ENCODE measurements at regions not wholly inside any gene's neighbourhood (a gene's known extent, or its start where the extent isn't known, plus 50 kb on each side); places are given as distances from the start of the nearest gene placed in this dataset.

DNA sequence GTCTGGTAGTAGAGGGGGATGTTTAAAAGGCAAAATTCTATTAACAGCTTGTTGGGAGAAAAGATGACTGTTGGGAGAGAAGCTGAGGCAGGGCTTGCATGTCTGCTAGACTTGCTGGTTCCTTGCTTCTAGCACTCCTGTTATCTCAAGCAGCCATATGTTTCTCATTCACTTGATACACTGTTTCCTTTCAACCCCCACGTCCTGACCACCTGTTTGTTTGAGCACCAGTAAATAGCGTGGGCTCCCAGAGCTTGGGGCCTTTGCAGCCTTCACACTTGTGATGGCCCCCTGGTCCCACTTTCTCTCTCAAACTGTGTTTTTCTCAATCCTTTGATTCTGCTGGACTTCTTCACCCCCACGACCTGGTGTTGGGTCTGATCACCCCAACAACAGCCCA is 111.7 kb upstream of the TMEM161B start:
- H3K9me3 ChIP-seq (ENCODE audit: severe bottlenecking), result no peaks in the 10 kb centered on the region
- no peak for DNase-seq (ENCODE audit: low spot score)
- no peak for ATAC-seq (ENCODE audit: low read depth)

DNA sequence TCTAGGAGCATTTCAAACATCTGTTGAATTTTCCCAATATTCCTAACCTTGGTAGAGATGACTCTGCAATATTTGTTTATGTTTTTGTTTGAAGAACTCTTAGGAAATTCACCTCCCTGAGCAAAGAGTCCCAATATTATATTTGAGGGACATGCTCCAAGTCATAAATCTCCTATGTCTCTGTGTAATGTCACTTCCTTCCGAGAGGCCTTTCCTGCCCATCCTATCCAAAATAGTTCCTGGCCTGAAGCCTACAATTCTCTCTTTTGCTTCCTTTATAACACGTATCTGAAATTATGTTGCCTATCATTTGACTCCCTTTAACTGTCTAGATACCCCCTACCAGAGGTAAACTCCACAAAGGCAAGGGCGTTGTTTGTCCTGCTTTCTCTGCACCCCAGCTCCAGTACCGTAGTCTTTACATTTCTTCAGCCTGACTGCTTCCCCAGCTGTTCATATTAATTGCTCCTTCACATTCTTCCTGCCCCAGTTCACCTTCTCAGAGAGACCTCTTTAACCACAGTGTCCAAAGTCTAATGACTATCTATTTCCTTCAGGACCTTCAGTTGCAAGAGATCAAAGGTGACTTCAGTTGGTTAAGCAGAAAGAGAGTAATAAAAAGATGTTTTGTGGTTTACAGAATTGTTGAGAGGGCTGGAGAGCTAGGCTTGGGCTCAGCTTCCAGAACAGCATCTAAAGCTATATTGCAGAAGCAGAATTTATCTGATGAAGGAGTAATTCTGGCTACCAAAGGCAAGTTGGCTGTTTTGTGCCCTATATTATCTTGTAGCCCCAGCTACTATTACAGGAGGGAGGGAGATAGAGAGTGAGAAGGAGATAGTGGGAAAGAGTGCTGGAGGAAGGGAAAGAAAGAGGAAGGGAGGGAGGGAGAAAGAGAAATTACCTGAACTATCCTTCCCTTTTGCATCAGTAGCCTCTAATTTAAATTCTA is 109.3 kb upstream of the TMEM161B start:
- no peak for ATAC-seq (ENCODE audit: low read depth)
- Histone ChIP-seq H3K27me3 (ENCODE audit: insufficient read depth, poor library complexity, severe bottlenecking) (no peaks in the 10 kb centered on the region), H3K9me3 (ENCODE audit: severe bottlenecking) (no peaks in the 10 kb centered on the region), H3K36me3 (ENCODE audit: low read depth) (no peaks in the 10 kb centered on the region), H3K27ac (ENCODE audit: poor library complexity, severe bottlenecking) (no peak overlapping the region), H3K4me1 (ENCODE audit: insufficient read depth, poor library complexity, severe bottlenecking) (no peaks in the 10 kb centered on the region), H3K4me3 (ENCODE audit: severe bottlenecking) (no peak overlapping the region)
- DNase-seq (ENCODE audit: low spot score), result no peak
- TF ChIP-seq, protein P1, sequence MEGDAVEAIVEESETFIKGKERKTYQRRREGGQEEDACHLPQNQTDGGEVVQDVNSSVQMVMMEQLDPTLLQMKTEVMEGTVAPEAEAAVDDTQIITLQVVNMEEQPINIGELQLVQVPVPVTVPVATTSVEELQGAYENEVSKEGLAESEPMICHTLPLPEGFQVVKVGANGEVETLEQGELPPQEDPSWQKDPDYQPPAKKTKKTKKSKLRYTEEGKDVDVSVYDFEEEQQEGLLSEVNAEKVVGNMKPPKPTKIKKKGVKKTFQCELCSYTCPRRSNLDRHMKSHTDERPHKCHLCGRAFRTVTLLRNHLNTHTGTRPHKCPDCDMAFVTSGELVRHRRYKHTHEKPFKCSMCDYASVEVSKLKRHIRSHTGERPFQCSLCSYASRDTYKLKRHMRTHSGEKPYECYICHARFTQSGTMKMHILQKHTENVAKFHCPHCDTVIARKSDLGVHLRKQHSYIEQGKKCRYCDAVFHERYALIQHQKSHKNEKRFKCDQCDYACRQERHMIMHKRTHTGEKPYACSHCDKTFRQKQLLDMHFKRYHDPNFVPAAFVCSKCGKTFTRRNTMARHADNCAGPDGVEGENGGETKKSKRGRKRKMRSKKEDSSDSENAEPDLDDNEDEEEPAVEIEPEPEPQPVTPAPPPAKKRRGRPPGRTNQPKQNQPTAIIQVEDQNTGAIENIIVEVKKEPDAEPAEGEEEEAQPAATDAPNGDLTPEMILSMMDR (IDR thresholded peaks at IDR 0.05; ENCODE audit: poor library complexity, severe bottlenecking), result no peak

More for the DNA sequence above, 111.7 kb upstream of the TMEM161B start:
- Histone ChIP-seq H3K4me1 (ENCODE audit: insufficient read depth, poor library complexity, severe bottlenecking) (no peaks in the 10 kb centered on the region), H3K36me3 (ENCODE audit: low read depth) (no peaks in the 10 kb centered on the region), H3K27me3 (ENCODE audit: insufficient read depth, poor library complexity, severe bottlenecking) (no peaks in the 10 kb centered on the region), H3K4me3 (ENCODE audit: severe bottlenecking) (no peak overlapping the region), H3K27ac (ENCODE audit: poor library complexity, severe bottlenecking) (no peak overlapping the region)
- TF ChIP-seq, protein P1 (IDR thresholded peaks at IDR 0.05; ENCODE audit: poor library complexity, severe bottlenecking), result no peak

DNA sequence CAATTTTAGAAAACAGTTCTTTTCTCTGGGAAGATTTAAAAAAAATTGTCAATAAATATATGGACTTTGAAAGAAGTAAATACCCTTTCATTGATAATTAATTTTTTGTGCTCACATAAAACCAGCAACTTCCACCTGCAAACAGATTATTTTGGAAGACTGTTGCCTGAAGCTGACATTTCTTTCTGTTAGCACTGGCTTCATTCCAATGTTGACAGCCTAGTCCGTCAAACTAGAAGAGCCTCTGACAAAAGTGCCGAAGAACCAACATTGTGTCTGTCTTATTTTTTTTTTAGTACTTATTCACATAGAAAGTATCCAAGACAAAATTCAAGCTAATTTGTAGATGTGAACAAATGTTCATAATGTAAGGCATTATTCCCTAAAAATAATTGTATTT is 108.6 kb upstream of the TMEM161B start:
- H3K9me3 ChIP-seq (ENCODE audit: severe bottlenecking), result no peaks in the 10 kb centered on the region
- H3K27me3 ChIP-seq (ENCODE audit: insufficient read depth, poor library complexity, severe bottlenecking), result no peaks in the 10 kb centered on the region
- no peak overlapping the region for H3K27ac ChIP-seq (ENCODE audit: poor library complexity, severe bottlenecking)
- ATAC-seq (ENCODE audit: low read depth) (no peak), DNase-seq (ENCODE audit: low spot score) (no peak)
- H3K36me3 ChIP-seq (ENCODE audit: low read depth), result no peaks in the 10 kb centered on the region
- TF ChIP-seq, protein P1 (IDR thresholded peaks at IDR 0.05; ENCODE audit: poor library complexity, severe bottlenecking), result no peak
- H3K4me1 ChIP-seq (ENCODE audit: insufficient read depth, poor library complexity, severe bottlenecking), result no peaks in the 10 kb centered on the region
- H3K4me3 ChIP-seq (ENCODE audit: severe bottlenecking), result no peak overlapping the region

DNA sequence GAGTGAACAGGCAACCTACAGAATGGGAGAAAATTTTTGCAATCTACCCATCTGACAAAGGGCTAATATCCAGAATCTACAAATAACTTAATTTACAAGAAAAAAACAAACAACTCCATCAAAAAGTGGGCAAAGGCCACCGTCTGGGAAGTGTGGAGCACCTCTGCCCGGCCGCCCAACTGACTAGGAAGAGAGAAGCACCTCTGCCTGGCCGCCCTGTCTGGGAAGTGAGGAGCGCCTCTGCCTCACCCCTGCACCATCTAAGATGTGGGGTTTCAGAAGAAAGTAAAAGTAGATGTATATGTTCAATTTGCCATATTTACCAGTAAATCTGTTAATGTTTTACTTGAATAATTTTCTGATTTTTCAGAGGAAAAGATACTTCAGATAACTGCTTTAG is 108.1 kb upstream of the TMEM161B start:
- no peak overlapping the region for H3K4me3 ChIP-seq (ENCODE audit: severe bottlenecking)
- H3K27me3 ChIP-seq (ENCODE audit: insufficient read depth, poor library complexity, severe bottlenecking), result no peaks in the 10 kb centered on the region
- no peak overlapping the region for H3K27ac ChIP-seq (ENCODE audit: poor library complexity, severe bottlenecking)
- TF ChIP-seq, protein P1 (IDR thresholded peaks at IDR 0.05; ENCODE audit: poor library complexity, severe bottlenecking), result no peak
- no peaks in the 10 kb centered on the region for H3K36me3 ChIP-seq (ENCODE audit: low read depth)
- H3K9me3 ChIP-seq (ENCODE audit: severe bottlenecking), result no peaks in the 10 kb centered on the region
- H3K4me1 ChIP-seq (ENCODE audit: insufficient read depth, poor library complexity, severe bottlenecking), result no peaks in the 10 kb centered on the region
- DNase-seq (ENCODE audit: low spot score) (no peak), ATAC-seq (ENCODE audit: low read depth) (no peak)

DNA sequence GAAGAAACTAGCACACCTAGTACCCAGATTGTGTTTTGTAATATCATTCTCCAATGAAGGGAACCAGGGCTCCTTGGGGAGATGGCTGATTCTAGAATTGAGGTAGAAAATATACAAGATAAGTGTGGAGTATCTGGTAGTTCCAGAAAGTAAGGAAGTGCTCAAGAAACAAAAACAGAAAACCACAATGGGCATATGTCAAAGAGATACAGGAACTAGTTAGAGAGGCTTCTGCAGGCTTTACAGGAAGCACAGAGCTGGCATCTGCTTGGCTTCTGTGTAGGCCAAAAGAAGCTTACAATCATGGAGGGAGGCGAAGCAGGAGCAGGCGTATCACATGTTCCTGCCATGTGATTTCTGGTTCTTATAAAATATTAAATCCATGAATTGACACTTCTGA is 105.7 kb upstream of the TMEM161B start:
- Histone ChIP-seq H3K36me3 (ENCODE audit: low read depth) (no peaks in the 10 kb centered on the region), H3K9me3 (ENCODE audit: severe bottlenecking) (no peaks in the 10 kb centered on the region), H3K4me3 (ENCODE audit: severe bottlenecking) (no peak overlapping the region), H3K27ac (ENCODE audit: poor library complexity, severe bottlenecking) (no peak overlapping the region), H3K4me1 (ENCODE audit: insufficient read depth, poor library complexity, severe bottlenecking) (no peaks in the 10 kb centered on the region), H3K27me3 (ENCODE audit: insufficient read depth, poor library complexity, severe bottlenecking) (no peaks in the 10 kb centered on the region)
- ATAC-seq (ENCODE audit: low read depth), result no peak
- TF ChIP-seq, protein P1 (IDR thresholded peaks at IDR 0.05; ENCODE audit: poor library complexity, severe bottlenecking), result no peak
- no peak for DNase-seq (ENCODE audit: low spot score)

Measured in RWPE2 (cell line).